SW480 (cell line): ENCODE measurements at regions not wholly inside any gene's neighbourhood (a gene's known extent, or its start where the extent isn't known, plus 50 kb on each side); places are given as distances from the start of the nearest gene placed in this dataset.
"Not testable (repeated sequence)": the region's sequence is repeated elsewhere in the genome, so short reads cannot be mapped to it uniquely, and the experiment has no call there.

Experiments
- DNase-seq: peaks from one replicate; pipeline ENCODE4 v3.0.0-alpha.2; 2016; ENCODE audit warnings: low spot score

GRCh38 chr2:110394769-110395168, 77.8 kb downstream of the LIMS4 start:
- not testable (repeated sequence) for DNase-seq

GRCh38 chr2:110392366-110392765, 80.2 kb downstream of the LIMS4 start:
- not testable (repeated sequence) for DNase-seq

- not testable (repeated sequence) for DNase-seq
Measured at GRCh38 chr2:110391035-110391418, 81.6 kb downstream of the LIMS4 start.

GRCh38 chr2:110390351-110391034, 82.1 kb downstream of the LIMS4 start:
- peak; percentile 0 for DNase-seq

GRCh38 chr2:110387044-110387443, 85.6 kb downstream of the LIMS4 start:
- DNase-seq, result not testable (repeated sequence)

- not testable (repeated sequence) for DNase-seq
Measured at GRCh38 chr2:110386546-110386945, 86.1 kb downstream of the LIMS4 start.

GRCh38 chr2:110384736-110385119, 87.9 kb downstream of the LIMS4 start:
- not testable (repeated sequence) for DNase-seq

- DNase-seq, result not testable (repeated sequence)
Measured at GRCh38 chr2:110384109-110384735, 88.4 kb downstream of the LIMS4 start.

GRCh38 chr2:110383163-110384048, 89.2 kb downstream of the LIMS4 start:
- DNase-seq, result not testable (repeated sequence)

GRCh38 chr2:110373519-110373918, 99.1 kb downstream of the LIMS4 start:
- DNase-seq, result not testable (repeated sequence)

- not testable (repeated sequence) for DNase-seq
Measured at GRCh38 chr2:110371633-110372032, 101.0 kb downstream of the LIMS4 start.

- not testable (repeated sequence) for DNase-seq
Measured at GRCh38 chr2:110357616-110358015, 115.0 kb downstream of the LIMS4 start.

- DNase-seq, result not testable (repeated sequence)
Measured at GRCh38 chr2:110354294-110355018, 118.2 kb downstream of the LIMS4 start.

- DNase-seq, result not testable (repeated sequence)
Measured at GRCh38 chr2:110350718-110351117, 121.9 kb downstream of the LIMS4 start.

GRCh38 chr2:110348902-110349301, 123.7 kb downstream of the LIMS4 start:
- DNase-seq, result not testable (repeated sequence)

- not testable (repeated sequence) for DNase-seq
Measured at GRCh38 chr2:110344405-110345035, 128.1 kb downstream of the LIMS4 start.

GRCh38 chr2:110342077-110342476, 129.7 kb upstream of the MTLN start:
- not testable (repeated sequence) for DNase-seq

GRCh38 chr2:110339126-110339525, 126.8 kb upstream of the MTLN start:
- DNase-seq, result not testable (repeated sequence)

- peak; percentile 1 for DNase-seq
Measured at GRCh38 chr2:110338277-110339003, 126.1 kb upstream of the MTLN start.

GRCh38 chr2:110336071-110336470, 123.7 kb upstream of the MTLN start:
- DNase-seq, result not testable (repeated sequence)
